WTC11 (cell line): ENCODE measurements at regions not wholly inside any gene's neighbourhood (a gene's known extent, or its start where the extent isn't known, plus 50 kb on each side); places are given as distances from the start of the nearest gene placed in this dataset.
A peak's percentile ranks its signal among the peaks of the same experiment; 100 is the strongest.

ENCODE experiments used
- ATAC-seq: fragments of 200-7000 bp; cut with Tn5 transposase; 2 replicates; pipeline ENCODE4 v1.10.0; 2021; ENCODE audit warnings: mild to moderate bottlenecking, moderate library complexity
- CTCF ChIA-PET: fragments of 300-600 bp; sonication (Branson Sonifier 250); formaldehyde crosslinking; loops from one replicate; lab custom pipeline; 2021; ENCODE audit warnings: antibody characterized with exemption; lab: Charles Lee
- POLR2A ChIA-PET: fragments of 350-600 bp; sonication (Branson Sonifier 250); formaldehyde crosslinking; loops from one replicate; lab custom pipeline; 2021; ENCODE audit warnings: antibody characterized with exemption; lab: Charles Lee
- DNase-seq: peaks from one replicate; pipeline ENCODE4 v3.0.0; 2021; ENCODE audit warnings: low spot score
- H3K27ac Mint-ChIP-seq: 2 replicates; pipeline ENCODE4 v1.8.0; 2021; ENCODE audit warnings: mixed read lengths
- H3K27me3 Mint-ChIP-seq: 2 replicates; pipeline ENCODE4 v1.8.0; 2021; ENCODE audit warnings: low read depth, mild to moderate bottlenecking, moderate library complexity, mixed read lengths
- H3K36me3 Mint-ChIP-seq: 2 replicates; pipeline ENCODE4 v1.8.0; 2021; ENCODE audit warnings: mixed read lengths
- H3K4me1 Mint-ChIP-seq: 2 replicates; pipeline ENCODE4 v1.8.0; 2022; ENCODE audit warnings: mixed read lengths
- H3K4me3 Mint-ChIP-seq: 2 replicates; pipeline ENCODE4 v1.8.0; 2021; ENCODE audit warnings: mild to moderate bottlenecking, moderate library complexity, mixed read lengths
- H3K9me3 Mint-ChIP-seq: 2 replicates; pipeline ENCODE4 v1.8.0; 2021; ENCODE audit warnings: mixed read lengths
- AR ChIP-seq: fragments of 250-450 bp; sonication (Bioruptor Pico); IDR thresholded peaks from 2 replicates; pipeline ENCODE4 v1.9.0; 2021; ENCODE audit warnings: mild to moderate bottlenecking
- ATF3 ChIP-seq: sonication (generic); formaldehyde crosslinking; conservative IDR thresholded peaks from 2 replicates; pipeline ENCODE4 v1.8.1; 2022; ENCODE audit warnings: mild to moderate bottlenecking, missing genetic modification reagents
- CREM ChIP-seq: sonication (generic); formaldehyde crosslinking; IDR thresholded peaks from 2 replicates; pipeline ENCODE4 v1.8.1; 2022; ENCODE audit warnings: mild to moderate bottlenecking, missing genetic modification reagents, moderate library complexity
- E2F4 ChIP-seq: sonication (generic); formaldehyde crosslinking; IDR thresholded peaks from 2 replicates; pipeline ENCODE4 v1.8.1; 2022; ENCODE audit warnings: low read depth, mild to moderate bottlenecking, moderate library complexity, missing genetic modification reagents, borderline replicate concordance
- ETV6 ChIP-seq: sonication (generic); formaldehyde crosslinking; IDR thresholded peaks from 2 replicates; pipeline ENCODE4 v1.8.1; 2022; ENCODE audit warnings: mild to moderate bottlenecking, missing genetic modification reagents
- FOXJ3 ChIP-seq: sonication (generic); formaldehyde crosslinking; IDR thresholded peaks from 2 replicates; pipeline ENCODE4 v1.9.0; 2021; ENCODE audit warnings: missing genetic modification reagents, mild to moderate bottlenecking, borderline replicate concordance
- FOXK1 ChIP-seq: sonication (generic); formaldehyde crosslinking; IDR thresholded peaks from 2 replicates; pipeline ENCODE4 v1.8.0; 2022; ENCODE audit warnings: mild to moderate bottlenecking, moderate library complexity, missing genetic modification reagents
- MXD4 ChIP-seq: fragments of 250-450 bp; sonication (Bioruptor Pico); IDR thresholded peaks from 2 replicates; pipeline ENCODE4 v1.8.0; 2021; ENCODE audit warnings: mild to moderate bottlenecking, moderate library complexity, borderline replicate concordance
- NR1H2 ChIP-seq: sonication (generic); formaldehyde crosslinking; IDR thresholded peaks from 2 replicates; pipeline ENCODE4 v1.9.0; 2021; ENCODE audit warnings: mild to moderate bottlenecking, moderate library complexity, missing genetic modification reagents
- NR2C2 ChIP-seq: sonication (generic); formaldehyde crosslinking; IDR thresholded peaks from 2 replicates; pipeline ENCODE4 v1.8.0; 2022; ENCODE audit warnings: mild to moderate bottlenecking, missing genetic modification reagents
- RORB ChIP-seq: fragments of 250-450 bp; sonication (Bioruptor Pico); IDR thresholded peaks from 2 replicates; pipeline ENCODE4 v1.9.0; 2021; ENCODE audit warnings: mild to moderate bottlenecking
- SMAD4 ChIP-seq: sonication (generic); formaldehyde crosslinking; IDR thresholded peaks from 2 replicates; pipeline ENCODE4 v1.8.0; 2022; ENCODE audit warnings: mild to moderate bottlenecking, missing genetic modification reagents
- SP1 ChIP-seq: sonication (generic); formaldehyde crosslinking; conservative IDR thresholded peaks from 2 replicates; pipeline ENCODE4 v1.8.1; 2022; ENCODE audit warnings: missing genetic modification reagents
- ZNF263 ChIP-seq: sonication (generic); formaldehyde crosslinking; IDR thresholded peaks from 2 replicates; pipeline ENCODE4 v1.8.1; 2022; ENCODE audit warnings: low read depth, mild to moderate bottlenecking, moderate library complexity, missing genetic modification reagents
- TF ChIP-seq, protein P1 (sequence below): fragments of 250-450 bp; sonication (Bioruptor Pico); IDR thresholded peaks from 2 replicates; pipeline ENCODE4 v1.9.0; 2021; ENCODE audit warnings: moderate library complexity, mild to moderate bottlenecking, inconsistent platforms, borderline replicate concordance
- TF ChIP-seq, protein P2 (sequence below): sonication (generic); formaldehyde crosslinking; IDR thresholded peaks from 2 replicates; pipeline ENCODE4 v1.8.1; 2023; ENCODE audit warnings: mild to moderate bottlenecking, missing genetic modification reagents
- TF ChIP-seq, protein P3 (sequence below): sonication (generic); formaldehyde crosslinking; IDR thresholded peaks from 2 replicates; pipeline ENCODE4 v1.8.1; 2023; ENCODE audit warnings: mild to moderate bottlenecking, missing genetic modification reagents, moderate library complexity
- TF ChIP-seq, protein P4 (sequence below): sonication (generic); formaldehyde crosslinking; IDR thresholded peaks from 2 replicates; pipeline ENCODE4 v1.8.1; 2022; ENCODE audit warnings: missing genetic modification reagents, borderline replicate concordance

DNA sequence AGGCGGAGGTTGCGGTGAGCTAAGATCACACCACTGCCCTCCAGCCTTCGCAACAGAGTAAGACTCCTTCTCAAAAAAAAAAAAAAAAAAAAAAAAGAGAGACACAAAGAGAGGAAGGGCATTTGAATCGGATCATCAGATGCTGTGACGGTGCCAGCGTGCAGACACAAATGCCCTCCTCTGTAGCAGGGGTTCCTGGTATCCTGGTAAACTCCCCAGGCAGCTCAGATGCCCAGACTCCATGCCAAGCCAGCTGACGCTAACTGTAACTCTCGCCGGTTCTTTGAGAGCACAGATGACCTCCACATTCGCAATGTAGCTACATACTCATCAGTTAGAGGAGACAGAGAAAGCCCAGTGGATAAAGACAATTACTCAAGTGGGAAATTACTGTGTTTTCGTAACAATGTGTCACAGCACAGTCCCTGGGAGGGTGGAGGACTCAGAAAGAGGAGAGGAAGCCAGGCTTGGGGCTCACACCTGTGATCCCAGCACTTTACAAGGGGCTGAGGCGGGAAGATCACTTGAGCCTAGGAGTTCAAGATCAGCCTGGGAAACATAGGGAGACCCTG, 153.1 kb downstream of the BRD1 start (continued):
- TF ChIP-seq, protein P1, sequence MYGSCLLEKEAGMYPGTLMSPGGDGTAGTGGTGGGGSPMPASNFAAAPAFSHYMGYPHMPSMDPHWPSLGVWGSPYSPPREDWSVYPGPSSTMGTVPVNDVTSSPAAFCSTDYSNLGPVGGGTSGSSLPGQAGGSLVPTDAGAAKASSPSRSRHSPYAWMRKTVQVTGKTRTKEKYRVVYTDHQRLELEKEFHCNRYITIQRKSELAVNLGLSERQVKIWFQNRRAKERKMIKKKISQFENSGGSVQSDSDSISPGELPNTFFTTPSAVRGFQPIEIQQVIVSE = no peak
- TF ChIP-seq E2F4 (CRISPR knock-in tag) = no peak
- no peak for TF ChIP-seq ZNF263 (CRISPR knock-in tag)
- no peak for TF ChIP-seq NR1H2 (CRISPR knock-in tag)
- TF ChIP-seq NR2C2 = no peak

DNA sequence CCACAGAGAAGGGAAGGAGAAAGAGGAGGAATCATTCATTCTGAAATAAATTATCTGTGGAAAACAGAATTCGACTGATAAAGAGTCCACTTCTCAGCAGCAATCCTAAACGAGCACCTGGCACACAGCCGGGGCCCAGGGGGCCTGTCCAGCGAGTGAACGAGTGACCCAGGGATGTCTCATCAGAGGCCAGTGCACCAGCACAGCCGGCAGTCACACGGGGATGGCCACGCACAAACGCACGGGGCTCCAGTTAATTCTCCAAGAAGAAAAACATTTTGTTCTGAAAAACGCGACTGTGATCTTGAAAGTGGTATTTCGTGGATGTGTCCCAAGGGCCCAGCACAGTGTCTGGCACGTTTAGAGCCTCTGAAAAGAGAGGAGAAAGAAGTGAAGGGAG, 154.6 kb downstream of the BRD1 start:
- Mint-ChIP-seq H3K36me3 (no peaks in the 10 kb centered on the region; the same call in 1 of the 2 replicates), H3K4me3 (no peak overlapping the region), H3K27ac (no peak overlapping the region), H3K27me3 (peaks cover 50% of the 10 kb centered on the region), H3K9me3 (peaks cover 6% of the 10 kb centered on the region), H3K4me1 (peaks cover 10% of the 10 kb centered on the region)
- CTCF ChIA-PET = no interaction called here
- TF ChIP-seq AR (CRISPR knock-in tag) (no peak), ATF3 (CRISPR knock-in tag) (no peak), RORB (CRISPR knock-in tag) (no peak)
- no peak for ATAC-seq
- POLR2A ChIA-PET = no interaction called here
- no peak for DNase-seq

DNA sequence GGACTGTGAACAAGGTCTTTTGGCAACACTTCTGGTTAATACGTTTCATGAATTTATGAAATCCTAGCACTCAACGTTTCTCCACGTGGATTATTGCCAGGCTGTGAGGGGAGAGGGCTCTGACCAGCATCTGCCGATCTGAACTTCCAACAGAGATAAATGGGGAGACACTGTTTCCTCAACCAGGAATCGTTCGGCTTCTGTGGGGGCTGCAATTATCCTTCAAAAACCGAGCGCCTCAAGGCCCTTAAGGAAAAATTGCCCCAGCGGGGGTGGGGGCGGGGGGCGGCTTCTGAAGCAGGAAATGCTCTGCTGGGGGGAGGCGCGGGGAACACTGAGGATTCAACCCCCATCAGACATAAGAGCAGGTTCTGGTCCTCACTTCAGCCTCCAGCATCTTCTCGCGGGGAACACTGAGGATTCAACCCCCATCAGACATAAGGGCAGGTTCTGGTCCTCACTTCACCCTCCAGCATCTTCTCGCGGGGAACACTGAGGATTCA, 155.6 kb downstream of the BRD1 start:
- peak overlapping the region; percentile 73 for H3K4me3 Mint-ChIP-seq
- no peaks in the 10 kb centered on the region; the same call in 1 of the 2 replicates for H3K36me3 Mint-ChIP-seq
- peaks cover 6% of the 10 kb centered on the region for H3K9me3 Mint-ChIP-seq
- TF ChIP-seq, protein P2, sequence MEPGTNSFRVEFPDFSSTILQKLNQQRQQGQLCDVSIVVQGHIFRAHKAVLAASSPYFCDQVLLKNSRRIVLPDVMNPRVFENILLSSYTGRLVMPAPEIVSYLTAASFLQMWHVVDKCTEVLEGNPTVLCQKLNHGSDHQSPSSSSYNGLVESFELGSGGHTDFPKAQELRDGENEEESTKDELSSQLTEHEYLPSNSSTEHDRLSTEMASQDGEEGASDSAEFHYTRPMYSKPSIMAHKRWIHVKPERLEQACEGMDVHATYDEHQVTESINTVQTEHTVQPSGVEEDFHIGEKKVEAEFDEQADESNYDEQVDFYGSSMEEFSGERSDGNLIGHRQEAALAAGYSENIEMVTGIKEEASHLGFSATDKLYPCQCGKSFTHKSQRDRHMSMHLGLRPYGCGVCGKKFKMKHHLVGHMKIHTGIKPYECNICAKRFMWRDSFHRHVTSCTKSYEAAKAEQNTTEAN = no peak
- TF ChIP-seq SMAD4 (CRISPR knock-in tag) = no peak
- TF ChIP-seq FOXJ3 = no peak
- TF ChIP-seq SP1 (CRISPR knock-in tag) = no peak
- no peak for TF ChIP-seq ETV6
- no peak for TF ChIP-seq MXD4 (CRISPR knock-in tag)
- TF ChIP-seq ATF3 (CRISPR knock-in tag) = no peak
- no peak for TF ChIP-seq FOXK1
- TF ChIP-seq, protein P3, sequence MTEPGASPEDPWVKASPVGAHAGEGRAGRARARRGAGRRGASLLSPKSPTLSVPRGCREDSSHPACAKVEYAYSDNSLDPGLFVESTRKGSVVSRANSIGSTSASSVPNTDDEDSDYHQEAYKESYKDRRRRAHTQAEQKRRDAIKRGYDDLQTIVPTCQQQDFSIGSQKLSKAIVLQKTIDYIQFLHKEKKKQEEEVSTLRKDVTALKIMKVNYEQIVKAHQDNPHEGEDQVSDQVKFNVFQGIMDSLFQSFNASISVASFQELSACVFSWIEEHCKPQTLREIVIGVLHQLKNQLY (CRISPR knock-in tag) = no peak
- no peak for TF ChIP-seq CREM (CRISPR knock-in tag)
- TF ChIP-seq, protein P4, sequence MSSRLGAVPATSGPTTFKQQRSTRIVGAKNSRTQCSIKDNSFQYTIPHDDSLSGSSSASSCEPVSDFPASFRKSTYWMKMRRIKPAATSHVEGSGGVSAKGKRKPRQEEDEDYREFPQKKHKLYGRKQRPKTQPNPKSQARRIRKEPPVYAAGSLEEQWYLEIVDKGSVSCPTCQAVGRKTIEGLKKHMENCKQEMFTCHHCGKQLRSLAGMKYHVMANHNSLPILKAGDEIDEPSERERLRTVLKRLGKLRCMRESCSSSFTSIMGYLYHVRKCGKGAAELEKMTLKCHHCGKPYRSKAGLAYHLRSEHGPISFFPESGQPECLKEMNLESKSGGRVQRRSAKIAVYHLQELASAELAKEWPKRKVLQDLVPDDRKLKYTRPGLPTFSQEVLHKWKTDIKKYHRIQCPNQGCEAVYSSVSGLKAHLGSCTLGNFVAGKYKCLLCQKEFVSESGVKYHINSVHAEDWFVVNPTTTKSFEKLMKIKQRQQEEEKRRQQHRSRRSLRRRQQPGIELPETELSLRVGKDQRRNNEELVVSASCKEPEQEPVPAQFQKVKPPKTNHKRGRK (CRISPR knock-in tag) = no peak
- TF ChIP-seq, all 79 proteins: peak for 0
- no peak overlapping the region for H3K27ac Mint-ChIP-seq
- ChIA-PET POLR2A (no interaction called here), CTCF (no interaction called here)
- peaks cover 11% of the 10 kb centered on the region for H3K4me1 Mint-ChIP-seq
- DNase-seq = no peak
- ATAC-seq = no peak
- peaks cover 50% of the 10 kb centered on the region for H3K27me3 Mint-ChIP-seq
